SKM-1 treated with dmso at 0.1 percent for 144 hours (cell line): ENCODE measurements at regions not wholly inside any gene's neighbourhood (a gene's known extent, or its start where the extent isn't known, plus 50 kb on each side); places are given as distances from the start of the nearest gene placed in this dataset.
"Not testable (repeated sequence)": the region's sequence is repeated elsewhere in the genome, so short reads cannot be mapped to it uniquely, and the experiment has no call there.

Source experiments
- DNase-seq: peaks from one replicate; lab custom pipeline; 2025; ENCODE audit not compliant: unreplicated experiment; lab: John Stamatoyannopoulos, UW

DNA sequence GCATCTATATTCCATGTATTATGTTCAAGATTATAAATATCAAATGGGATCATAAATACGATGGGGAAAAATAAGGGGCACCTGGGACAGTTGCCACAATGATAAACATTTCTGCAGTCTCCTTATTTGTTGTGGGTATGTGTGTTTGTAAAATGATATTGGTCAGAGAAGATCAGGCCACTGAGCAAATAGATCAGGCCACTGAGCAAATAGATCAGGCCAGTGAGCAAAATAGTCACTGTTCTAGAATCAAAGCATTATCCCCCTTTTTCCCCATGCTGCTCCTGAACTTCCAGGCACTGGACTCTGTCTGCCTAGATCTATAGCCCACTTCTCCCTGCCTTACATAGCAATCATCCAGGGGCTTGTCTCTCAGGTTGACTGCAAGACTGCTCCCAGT, 599.8 kb upstream of the USP24 start:
- no peak for DNase-seq

DNA sequence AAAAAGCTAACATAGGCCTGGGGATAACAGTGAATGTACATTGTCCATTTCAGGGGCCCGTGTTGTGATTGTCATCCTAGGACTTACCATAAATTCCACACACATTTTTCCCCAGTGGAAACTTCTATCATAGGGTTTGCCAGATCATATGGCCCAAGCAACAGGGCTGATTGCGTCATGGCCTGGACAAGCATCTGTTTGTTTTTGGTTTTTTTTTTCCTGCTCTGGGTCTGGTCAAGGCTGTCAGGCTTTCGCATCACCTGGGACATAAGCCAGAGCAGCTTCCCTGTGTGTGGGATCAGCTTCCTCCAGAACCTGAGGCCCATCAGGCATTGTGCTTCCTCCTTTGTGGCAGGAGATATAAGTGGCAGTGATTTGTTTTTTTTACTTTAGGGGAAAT, 598.5 kb upstream of the USP24 start:
- DNase-seq, result no peak

GRCh38 chr1:55812281-55812680, 597.1 kb upstream of the USP24 start:
- DNase-seq, result no peak

GRCh38 chr1:55808263-55808662, 593.1 kb upstream of the USP24 start:
- no peak for DNase-seq

DNA sequence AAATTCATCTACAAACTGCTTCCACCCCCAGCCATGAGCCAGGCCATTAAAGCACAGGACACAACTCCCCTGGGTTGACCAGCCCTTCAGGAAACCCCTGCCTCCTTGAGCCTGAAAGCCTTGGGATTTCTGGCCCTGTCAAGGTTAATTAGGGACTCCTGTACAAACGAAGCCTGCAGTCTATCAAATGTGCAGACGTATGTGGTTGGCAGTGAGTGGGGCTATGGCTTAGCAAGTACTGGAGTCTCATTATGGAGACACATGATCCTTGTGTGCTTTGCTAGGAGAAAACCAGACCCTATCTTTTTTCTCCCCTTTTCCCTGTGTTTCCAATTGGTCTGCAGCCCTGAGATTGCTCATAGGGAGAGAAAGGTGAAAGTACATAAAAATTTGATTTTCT, 588.3 kb upstream of the USP24 start:
- no peak for DNase-seq

DNA sequence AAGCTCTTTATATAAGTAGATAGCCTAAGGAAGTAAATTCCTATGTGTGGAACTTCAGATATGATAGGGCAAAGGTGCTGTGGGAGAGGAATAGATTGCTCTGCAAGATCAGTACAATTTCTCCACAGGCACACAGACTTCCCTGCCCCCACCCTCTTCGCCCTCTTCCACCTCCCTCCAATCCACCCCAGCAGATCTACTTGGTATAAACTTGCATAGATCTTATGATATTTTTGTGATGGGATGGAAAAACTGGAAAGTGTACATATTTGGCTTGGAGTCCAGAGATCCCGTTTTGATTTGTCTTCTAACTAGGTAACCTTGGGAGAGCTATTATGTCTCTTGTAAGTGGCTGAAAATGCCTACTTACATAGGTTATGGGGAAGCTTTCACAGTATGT, 586.3 kb upstream of the USP24 start:
- DNase-seq, result no peak

- DNase-seq, result no peak
Observed at GRCh38 chr1:55800503-55800902, 585.3 kb upstream of the USP24 start.

GRCh38 chr1:55793856-55794255, 578.7 kb upstream of the USP24 start:
- no peak for DNase-seq

DNA sequence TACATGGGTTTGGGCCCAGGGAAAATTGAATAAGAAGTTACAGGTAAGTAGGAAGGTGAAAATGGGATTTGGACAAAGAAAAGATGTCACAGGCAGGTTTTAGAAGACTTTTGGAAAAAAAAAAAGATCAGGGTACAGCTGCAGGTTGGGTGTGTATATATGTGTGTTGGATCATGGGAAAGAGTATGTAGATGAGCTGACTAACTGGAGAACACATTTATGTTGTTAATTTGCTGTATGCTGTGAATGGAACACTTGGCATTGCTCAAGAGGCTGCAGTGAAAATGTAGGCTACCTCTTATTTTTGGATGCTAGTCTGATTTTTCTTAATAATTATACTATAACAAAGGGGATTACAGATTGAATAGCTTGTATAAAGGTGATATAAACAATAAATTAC, 577.7 kb upstream of the USP24 start:
- no peak for DNase-seq

DNA sequence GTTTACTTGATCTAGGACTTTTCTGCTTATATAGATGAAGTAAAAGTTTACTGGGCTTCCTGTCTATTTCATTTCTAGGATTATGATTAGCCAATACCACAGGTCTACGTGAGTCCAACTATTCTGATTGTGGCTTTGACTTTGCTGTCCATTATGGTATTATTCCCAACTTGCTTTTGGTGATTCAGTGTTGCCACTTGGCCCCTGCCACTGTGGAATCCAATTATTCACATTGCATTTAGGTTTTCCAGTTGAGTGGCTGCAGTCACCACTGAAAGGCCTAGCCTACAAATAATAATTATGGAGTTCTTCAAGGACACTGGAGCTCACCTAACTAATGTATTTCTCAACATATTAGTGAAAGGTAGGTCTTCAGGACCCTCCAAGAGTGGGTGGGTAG, 574.3 kb upstream of the USP24 start:
- DNase-seq, result no peak

DNA sequence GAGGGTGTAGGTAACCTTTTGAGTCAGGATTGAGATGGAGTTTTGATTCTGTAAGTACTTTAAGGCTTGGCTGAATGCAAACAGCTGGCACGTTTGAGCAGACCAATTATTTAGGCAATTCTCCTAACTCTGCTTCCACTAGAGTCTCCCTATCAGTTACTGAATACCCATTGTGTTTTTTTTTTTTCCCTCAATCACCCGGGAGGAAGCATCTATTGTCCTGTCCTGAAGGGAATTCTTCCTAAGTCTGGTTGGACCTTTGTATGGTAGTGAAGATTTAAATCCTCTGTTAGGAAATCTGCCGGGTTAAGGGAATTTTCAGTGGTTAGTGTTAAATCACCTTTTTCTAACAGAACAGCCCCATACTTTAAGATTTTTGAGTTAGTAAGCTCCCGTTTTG, 571.2 kb upstream of the USP24 start:
- DNase-seq, result no peak

- DNase-seq, result not testable (repeated sequence)
Observed at GRCh38 chr1:55784941-55785450, 569.8 kb upstream of the USP24 start.

DNA sequence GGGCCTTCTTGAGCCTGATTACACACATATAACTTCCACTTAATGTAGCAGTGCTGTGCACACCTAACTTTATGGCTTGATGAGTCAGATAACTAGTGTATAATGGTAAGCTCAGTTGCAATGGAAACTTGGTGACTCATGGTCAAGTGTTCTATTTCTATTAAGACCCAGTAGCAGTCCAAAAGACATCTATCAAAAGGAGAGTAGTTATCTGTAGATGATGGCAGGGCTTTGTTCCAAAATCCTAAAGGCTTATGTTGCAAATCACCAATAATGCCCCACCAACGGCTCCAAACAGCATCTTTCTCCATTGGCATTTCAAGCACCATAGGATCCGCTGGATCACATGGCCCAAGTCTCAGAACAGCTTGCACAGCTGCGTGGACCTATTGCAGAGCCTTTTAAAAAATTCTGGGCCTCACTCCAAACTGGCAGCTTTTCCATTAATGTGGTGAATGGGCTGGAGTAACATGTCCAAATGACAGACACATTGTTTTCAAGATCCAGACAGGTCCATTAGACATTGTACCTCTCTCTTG, 566.8 kb upstream of the USP24 start:
- no peak for DNase-seq

DNA sequence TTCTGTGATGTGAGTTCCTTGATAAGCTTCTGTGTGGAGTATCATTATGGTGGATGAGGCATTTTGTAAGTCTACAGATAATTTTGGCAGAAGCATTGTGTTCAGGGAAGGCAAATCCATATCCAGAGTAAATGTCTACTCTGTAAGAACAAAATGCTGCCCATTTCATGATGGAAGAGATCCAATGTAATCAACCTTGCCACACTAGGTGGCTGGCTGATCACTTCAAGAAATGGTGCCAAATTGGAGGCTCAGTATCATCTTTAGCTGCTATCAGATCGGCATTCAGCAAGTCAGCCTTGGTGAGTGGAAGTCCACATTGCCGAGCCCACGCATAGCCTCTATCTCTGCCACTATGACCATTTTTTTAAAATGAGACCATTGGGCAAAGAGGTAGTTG, 565.8 kb upstream of the USP24 start:
- DNase-seq, result no peak

GRCh38 chr1:55777545-55777944, 562.4 kb upstream of the USP24 start:
- no peak for DNase-seq

- no peak for DNase-seq
Observed at GRCh38 chr1:55775007-55775406, 559.8 kb upstream of the USP24 start.

DNA sequence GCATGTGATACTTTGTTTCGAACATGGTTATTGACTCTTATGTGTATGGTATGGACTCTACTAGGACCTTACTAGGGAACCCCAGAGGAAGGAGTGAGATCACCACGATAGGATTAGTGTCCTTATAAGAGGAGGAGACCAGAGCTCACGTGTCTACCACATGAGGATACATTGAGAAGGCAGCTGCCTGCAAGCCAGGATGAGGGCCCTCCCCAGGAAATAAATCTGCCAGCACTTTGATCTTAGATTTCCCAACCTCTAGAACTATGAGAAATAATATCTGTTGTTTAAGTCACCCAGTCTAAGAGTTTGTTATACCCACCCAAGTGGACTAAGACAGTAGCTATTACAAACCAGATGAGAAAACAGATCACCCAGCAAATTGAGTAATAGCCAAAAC, 559.3 kb upstream of the USP24 start:
- no peak for DNase-seq

- DNase-seq, result no peak
Observed at GRCh38 chr1:55773211-55773940, 558.2 kb upstream of the USP24 start.

DNA sequence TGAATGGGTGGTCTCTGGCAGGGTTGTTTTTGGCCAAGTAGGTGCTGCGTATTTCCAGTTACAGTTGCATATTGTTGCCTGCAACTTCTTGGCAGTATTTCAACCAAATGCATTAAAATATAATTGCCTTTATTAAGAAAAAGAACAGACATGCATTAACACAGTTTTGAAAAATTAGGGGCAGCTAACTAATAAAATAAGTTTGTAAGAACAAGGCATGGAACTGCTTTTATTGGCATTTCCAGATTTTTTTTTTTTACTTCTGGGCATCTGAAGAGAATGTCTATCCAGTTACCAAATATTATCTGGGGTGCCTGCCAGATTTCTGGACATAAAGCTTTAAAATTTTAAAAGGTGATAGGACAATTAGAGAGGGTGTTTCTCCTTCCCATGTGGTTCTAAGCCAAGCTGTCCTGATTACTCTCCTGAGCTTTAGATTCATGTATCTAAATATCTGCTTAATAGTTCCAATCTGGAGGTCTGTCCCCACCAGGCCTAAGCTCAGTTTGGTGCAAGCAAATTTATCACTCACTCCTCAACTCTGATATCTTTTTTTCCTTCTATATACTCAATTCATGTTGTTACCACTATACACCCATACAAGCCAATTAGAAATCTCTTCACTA, 553.3 kb upstream of the USP24 start:
- no peak for DNase-seq

DNA sequence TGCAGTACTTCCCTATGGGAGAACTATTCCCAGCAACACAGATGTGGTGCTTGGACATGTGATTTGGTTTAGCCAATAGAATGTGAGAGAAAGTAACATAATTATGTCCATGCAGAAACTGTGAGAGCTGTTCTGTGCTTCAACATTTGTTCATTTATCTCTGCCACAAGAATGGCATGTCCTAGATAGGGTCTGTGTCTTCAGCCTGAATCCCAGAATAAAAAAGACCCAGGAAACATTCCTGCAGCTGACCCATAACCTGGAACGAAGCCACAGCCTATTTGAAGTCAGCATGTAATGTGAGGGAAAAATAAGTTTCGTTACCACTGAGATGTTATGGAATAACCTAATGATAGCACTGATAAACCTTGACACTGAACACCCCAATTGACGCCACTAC, 552.0 kb upstream of the USP24 start:
- DNase-seq, result no peak

- not testable (repeated sequence) for DNase-seq
Observed at GRCh38 chr1:55765505-55765904, 550.3 kb upstream of the USP24 start.

DNA sequence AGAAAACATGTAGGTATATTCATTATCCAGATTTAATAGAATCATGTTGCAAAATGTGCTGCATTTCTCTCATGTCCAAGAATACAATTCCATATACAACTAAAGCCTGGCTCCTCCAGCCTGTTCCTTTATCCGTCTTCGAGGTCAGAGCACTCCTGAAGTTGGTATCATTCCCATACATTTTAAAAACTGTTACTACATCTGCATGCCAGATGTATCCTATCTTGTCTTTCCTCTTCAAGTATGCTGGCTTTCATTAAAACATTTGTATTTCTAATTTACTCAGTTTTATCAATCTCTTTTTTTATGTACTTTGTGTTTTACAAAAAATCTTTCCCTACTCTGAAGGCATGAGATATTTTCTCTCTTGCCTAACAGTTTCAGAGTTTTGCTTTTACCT, 536.6 kb upstream of the USP24 start:
- no peak for DNase-seq

DNA sequence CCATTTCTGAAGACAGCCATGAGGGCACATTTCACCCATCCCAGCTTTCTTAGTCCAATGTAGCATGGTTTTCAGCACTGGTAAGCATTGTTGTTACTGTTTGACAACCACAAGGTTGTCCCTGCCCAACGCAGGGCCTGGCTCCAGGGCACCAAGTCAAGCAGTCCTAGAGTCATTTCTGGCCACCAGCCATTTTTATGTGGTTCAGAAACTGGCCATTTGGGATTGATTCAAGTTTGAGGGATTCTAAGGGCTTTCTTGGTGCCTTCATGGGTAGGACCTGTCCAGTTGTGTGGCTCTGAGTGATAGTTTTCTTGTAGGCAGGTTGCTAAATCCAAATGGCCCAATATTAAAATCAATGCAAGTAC, 535.4 kb upstream of the USP24 start:
- no peak for DNase-seq
